ENCODE measurements at regions not wholly inside any gene's neighbourhood (a gene's known extent, or its start where the extent isn't known, plus 50 kb on each side); places are given as distances from the start of the nearest gene placed in this dataset.

GRCh38 chr12:38477340-38478090 lies 160.9 kb downstream of the ALG10B start:
- TF ChIP-seq CTCF (IDR thresholded peaks at IDR 0.05; ENCODE audit: low read depth, low read length) (no peak), MYC (IDR thresholded peaks at IDR 0.05; ENCODE audit: low read depth, low read length) (no peak), POLR2A (IDR thresholded peaks at IDR 0.05; ENCODE audit: extremely low read depth, insufficient read length) (no peak)
